ENCODE measurements at regions not wholly inside any gene's neighbourhood (a gene's known extent, or its start where the extent isn't known, plus 50 kb on each side); places are given as distances from the start of the nearest gene placed in this dataset.

DNA sequence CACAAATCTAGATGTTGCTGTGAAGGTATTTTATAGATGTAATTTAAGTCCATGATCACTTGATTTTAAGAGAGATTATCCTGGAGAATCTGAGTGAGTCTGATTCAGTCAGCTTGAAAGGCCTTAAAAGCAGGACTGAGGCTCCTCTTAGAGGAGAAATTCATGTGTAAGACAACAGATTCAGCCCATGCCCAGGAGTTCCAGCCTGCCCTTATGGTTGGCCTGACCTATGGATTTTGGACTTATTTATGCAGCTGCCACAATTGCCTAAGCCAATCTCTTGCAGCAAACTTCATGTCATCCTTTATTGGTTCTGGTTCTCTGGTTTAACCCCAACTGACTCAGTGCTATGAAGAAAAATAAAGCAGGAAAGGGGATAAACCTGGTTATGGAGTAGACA is 296.5 kb upstream of the RASGRP1 start:
- no peak for DNase-seq (ENCODE audit: low read depth)

DNA sequence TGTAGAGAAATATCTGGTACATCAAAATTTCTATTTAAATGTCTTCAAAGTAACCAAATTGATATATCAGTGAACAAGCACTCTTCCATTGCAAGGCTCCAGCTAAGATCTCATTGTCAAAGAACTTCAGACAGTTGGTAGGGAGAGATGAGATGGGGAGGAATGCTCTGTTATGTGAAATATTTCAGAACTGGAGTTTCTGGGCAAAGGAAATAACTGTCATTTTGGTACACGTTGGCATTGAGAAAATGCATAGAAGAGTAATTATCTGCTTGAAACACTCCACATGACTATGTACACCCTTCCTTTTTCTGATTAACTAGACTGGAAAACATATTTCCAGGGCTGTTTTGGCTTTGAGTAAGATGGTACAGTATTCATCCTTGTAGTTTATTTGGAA is 297.5 kb upstream of the RASGRP1 start:
- DNase-seq (ENCODE audit: low read depth), result no peak

DNA sequence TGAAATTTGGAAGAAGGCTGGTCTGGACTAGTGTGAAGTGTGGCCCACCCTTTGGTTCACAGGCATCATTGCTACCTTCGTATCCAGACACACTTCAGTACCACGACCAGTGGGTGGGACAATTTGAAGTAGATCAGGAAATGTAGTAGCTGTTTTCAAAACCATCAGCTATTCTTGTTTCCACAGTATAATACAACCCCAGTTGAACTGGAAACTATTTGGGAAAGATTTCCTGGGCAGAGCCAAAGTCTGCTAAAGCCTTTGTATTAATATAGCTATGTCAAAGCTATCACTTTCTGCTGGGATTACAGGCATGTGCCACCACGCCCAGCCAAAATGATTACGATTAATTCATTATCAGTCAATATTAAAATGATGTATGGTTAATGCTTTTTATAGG is 298.8 kb upstream of the RASGRP1 start:
- no peak for DNase-seq (ENCODE audit: low read depth)

DNA sequence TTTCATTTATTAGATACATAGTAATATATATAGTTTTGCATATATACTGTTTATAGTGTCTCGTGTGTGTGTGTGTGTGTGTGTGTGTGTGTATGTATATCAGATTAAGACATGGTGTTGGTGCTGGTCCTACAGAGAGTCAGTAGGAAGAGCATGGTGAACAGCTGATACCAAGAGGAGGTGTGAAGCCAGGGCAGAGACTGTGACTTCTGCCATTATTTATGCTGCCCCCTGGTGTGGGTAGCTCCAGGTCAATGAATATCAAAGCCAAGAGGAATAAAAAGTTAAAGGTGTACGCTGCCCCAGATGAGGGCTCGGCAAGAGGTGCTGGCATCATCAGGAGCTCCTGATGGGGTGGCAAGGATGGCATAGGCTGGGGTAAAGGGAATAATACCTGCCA is 299.5 kb upstream of the RASGRP1 start:
- no peak for DNase-seq (ENCODE audit: low read depth)

DNA sequence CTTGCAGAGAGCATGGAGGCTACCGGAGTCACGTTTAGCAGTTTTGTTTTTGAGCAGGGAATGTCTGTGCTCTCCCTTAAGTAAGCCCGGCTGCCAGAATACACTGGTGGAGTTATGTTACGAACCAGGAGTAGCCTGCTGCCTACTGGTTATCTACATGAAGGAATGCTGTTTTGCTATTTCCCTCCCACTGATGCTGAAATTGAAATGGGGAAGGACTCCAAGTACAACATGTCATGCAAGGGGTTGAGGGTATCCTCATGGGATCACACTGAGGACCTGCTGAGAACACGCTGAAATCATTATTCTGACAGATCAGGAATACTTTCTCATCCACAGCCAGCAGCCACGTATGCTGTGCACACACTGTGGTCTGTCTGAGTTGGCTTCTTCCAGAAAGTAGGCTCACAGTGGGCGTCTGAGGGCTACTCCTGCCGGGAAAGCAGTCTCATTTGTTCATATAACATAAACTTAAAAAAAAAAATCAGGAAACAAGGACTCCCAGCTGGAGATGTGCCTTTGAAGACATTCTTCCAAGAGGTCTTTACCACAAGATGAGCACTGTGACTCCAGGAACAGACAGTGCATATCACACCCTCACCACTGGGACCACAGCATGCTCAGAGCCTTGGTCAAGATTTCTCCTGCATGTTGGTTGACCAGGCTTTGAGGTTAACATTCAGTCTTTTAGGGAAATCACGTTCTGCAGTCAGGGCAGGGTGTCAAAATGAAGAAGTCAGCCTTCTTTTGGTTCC is 300.4 kb upstream of the RASGRP1 start:
- DNase-seq (ENCODE audit: low read depth), result no peak

DNA sequence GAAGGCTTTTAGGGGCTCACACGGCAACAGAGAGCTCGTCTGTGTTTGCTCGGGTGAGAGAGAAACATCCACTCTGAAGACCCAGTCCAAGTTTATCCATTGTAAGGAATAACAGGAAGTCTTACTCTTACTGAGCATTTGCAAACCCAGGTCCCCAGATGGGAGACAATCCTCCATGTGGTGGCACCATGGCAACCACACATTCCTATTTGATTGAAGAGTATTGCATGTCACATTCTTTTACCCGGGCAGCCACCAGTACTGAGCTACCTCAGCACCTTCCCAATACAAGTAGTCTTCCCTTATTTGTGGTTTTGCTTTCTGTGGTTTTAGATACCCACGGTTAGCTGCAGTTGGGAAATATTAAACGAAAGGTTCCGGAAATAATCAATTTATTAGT is 302.9 kb upstream of the RASGRP1 start:
- DNase-seq (ENCODE audit: low read depth), result no peak

DNA sequence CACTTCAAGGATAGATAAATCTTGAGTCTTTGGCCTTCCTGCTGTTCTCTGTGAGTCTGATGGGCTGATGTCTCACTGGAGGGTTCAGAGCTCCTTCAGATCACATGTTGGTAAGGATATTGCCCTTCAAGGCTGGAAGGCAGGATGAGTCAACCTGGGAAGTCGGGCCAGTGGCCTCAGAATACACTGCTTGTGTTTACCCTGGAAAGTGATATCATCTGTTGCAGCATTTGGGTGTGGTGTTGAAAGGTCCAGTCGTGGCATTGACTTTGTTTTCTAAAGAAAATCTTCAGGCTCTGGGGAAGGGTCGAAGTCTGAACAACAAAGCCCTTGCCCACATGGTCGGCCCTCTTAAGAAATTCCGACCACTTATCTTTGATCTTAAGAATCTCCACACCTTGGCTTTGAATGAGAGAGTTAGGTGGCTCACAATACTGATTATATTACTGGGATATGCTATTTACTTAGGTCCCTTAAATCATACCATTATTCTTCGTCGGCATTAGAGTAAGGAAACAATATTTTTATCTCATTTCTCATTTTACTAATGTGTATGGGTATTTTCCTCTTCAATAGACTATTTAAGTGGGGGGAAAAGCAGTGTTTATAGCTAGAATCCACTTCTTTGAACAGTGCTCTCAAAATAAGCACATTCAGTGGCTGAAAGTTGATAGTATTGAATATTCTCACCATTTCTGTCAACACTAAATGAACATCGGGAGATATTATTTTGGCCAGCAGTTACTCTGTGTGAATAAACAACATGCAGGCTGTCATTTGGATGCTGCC is 303.9 kb upstream of the RASGRP1 start:
- DNase-seq (ENCODE audit: low read depth), result no peak

DNA sequence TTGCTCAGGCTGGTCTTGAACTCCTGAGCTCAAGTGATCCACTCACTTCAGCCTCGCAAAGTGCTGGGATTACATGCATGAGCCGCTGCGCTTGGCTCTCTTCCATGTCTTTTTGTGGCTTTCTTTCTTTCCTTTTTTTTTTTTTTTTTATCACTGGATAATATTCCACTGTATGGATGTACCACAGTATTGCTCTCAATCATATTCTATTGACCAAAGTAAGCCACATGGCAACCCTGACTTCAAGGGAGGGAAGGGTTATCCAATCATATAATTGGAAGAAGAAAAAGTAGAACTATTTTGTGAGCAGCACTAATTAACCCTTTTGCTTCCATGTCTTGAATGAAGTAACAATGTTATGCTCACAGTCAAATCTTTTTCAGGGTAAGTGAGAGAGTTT is 307.0 kb upstream of the RASGRP1 start:
- no peak for DNase-seq (ENCODE audit: low read depth)

DNA sequence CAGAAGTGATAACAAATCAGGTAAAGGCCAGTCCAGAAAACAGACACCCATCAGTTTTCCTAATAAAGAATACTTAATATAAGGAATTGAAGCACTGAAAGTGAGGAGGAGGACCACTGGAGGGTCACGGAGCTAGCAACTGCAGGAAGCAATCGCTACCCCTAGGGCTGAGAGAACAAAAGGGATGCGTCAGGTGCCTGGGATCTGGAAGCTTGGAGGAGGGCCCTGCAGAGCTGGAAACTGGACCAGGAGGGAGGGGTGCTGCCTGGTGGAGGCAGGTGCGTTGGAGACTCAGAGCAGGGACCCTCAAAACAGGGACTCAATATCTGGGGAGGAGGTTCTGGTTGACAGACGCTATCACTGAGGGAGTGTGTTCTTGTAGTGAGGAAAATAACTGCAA is 308.1 kb upstream of the RASGRP1 start:
- DNase-seq (ENCODE audit: low read depth), result no peak

DNA sequence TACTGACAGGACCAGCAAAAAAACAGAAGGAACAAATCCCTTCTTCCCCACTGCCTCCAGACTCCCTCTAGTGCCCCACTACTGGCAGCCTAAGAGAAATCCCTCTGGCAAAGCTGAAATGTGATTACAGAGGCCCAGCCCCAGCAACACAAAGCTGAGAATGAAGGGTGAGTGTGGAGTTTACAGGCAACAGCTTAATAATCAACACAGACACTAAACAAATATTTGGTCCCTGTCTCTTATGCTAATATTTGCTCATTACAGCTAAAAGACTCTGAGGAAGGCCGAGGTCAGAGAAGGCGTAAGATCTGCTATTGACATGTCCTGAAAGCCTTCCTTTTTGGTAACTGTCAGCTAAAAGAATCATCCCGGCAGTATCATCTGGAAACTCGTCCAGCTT is 308.5 kb upstream of the RASGRP1 start:
- DNase-seq (ENCODE audit: low read depth), result no peak

DNA sequence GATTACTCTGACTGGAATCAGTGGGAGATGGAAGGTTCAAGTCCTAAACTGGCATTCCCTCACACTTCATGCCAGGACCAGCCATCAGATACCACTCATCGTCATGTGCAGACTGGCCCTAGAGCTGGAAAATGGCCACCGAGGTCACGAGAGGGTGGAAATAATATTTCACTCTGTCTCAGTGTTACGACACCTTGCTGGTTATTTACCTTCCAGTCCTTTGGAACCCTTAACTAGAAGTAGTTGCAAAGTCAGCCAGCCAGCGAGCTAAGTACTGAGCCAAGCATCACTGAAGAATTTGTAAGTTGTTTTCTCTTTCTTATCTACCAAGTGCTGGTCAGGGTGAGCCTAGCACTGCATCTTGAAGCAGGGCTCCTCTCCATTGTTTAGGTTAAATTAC is 309.9 kb upstream of the RASGRP1 start:
- DNase-seq (ENCODE audit: low read depth), result no peak

DNA sequence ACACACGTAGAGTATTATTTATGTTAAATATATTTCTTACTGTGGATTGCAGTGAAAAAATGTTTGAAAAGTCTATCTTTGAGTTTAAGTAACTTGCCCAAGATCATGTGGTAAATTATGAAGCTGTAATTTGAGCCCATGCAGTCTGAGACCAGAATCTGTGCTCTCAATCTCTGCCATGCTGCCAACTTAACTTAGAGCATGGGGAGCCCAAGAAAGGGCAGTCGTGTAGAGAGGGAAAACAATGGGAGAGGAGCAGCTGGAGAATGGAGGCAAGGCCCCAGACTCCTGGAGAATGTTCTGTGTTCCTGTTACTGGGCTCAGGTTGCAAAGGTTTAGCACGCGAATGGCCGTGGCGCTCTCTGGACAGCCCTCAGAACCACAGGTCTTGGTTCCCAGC is 311.6 kb upstream of the RASGRP1 start:
- DNase-seq (ENCODE audit: low read depth), result no peak

DNA sequence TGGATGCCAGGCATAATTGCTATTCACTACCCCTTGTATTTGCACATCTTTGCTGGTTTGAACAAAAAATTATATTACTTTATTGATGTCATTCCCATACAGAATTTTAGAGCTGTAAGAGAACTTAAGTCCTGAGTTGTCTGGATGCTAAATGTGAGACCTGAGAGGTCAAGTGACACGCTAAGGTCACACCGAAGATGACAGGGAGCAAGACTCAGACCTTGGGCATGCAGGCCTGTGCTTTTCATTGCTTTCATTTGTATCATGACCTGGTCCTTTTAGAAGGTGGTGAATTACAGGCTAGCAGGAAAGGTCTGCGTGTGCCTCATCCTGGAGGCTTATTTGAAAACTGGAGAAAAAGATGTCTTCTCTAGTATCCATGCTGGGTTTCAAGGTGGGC is 312.0 kb upstream of the RASGRP1 start:
- no peak for DNase-seq (ENCODE audit: low read depth)

DNA sequence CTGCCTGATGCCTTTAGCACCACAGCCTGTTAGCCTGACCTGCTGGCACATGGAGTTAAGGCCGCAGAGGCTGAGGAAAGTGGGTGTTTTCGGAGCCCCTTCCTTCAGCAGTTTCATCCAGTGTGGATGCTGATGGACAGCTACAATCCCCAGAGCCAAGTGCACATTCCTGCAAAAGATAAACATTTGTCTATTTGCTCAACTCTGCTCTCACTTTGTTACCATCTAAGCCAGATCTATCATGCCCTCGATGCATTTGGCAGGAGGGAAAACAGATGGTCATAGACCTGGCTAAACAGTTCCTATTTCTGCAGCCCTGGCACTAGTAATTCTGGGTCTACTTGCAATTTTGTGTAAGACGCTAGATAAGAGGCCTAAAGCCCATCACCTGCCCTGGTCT is 312.9 kb upstream of the RASGRP1 start:
- DNase-seq (ENCODE audit: low read depth), result no peak

DNA sequence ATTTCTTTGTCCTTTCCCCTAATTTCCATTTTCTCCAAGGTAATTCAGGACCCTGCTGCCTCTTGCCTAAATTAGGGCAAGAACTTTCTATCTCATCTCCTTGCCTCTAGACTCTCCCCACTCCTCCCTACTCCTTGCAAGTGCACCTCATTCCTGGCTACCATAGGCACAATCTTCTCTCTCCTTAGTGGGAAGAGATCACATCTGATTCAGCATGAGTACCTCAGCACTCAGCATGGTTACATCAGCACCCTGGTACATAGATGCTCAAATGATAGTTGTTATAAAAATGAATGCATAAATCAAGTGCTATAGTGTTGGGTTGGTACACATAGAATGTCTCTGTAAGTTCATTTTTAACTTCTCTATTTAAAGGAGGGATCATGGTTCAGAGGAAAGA is 313.4 kb upstream of the RASGRP1 start:
- no peak for DNase-seq (ENCODE audit: low read depth)

DNA sequence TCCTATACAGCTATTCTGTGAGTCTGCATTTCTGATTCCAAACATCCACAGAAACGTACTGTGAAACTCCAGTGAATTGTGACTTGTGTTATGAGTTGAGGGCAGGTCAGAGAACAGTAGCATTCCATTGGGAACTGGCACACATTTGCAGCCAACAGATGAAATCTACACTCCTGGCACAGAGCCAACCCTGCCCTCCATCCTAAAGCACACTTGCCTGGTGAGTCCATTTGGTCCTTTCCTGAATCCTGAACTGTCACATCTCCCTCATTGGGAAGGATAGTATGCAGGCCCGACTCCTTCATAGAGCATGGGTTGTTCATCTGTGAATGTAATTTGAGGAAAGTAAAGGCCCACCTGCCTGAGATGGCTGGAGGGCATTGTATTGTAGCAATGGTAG is 314.3 kb upstream of the RASGRP1 start:
- DNase-seq (ENCODE audit: low read depth), result no peak

DNA sequence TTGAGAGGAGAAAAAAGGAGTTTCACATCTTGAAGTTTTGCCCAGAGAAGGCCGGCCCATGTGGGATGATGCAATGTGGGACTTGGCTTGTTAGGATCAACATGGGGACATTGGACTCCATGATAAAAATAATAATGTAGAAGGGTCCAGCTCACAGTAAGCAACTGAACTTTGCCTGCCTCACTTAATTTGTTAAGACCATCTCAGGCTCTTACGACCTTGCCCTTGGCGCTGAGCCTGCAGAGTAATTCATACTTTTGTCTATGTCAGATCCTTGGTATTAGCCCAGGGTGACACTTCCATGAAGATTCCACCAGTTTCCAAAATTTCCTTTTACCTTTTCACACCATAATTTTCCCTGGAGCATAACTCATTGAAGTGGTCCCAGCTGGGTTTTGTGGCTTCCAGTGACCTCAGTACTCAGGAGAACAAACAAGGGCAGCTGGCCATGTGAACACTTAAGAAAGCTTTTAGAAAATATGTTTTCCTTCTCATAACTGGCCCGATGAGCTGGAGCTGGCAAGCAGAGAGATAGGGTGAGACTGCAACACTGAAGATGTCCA is 315.4 kb upstream of the RASGRP1 start:
- DNase-seq (ENCODE audit: low read depth), result no peak

DNA sequence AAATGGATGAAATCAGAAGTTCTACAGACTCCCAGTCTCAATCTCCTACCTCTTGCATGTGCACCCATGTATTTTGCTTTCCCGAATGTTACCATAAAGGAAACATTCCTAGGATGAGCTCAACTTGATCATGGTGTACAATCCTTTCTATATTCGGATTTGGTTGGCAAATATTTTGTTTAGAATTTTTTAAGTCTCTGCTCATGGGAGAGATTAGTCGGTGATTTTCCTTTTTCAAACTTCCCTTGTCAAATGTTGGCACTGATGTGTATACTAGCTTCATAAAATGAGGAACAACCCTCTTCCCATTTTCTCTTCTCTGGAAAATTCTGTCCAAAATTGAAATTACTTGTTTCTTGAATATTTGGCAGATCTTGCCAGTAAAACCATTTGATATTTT is 317.6 kb upstream of the RASGRP1 start:
- no peak for DNase-seq (ENCODE audit: low read depth)

DNA sequence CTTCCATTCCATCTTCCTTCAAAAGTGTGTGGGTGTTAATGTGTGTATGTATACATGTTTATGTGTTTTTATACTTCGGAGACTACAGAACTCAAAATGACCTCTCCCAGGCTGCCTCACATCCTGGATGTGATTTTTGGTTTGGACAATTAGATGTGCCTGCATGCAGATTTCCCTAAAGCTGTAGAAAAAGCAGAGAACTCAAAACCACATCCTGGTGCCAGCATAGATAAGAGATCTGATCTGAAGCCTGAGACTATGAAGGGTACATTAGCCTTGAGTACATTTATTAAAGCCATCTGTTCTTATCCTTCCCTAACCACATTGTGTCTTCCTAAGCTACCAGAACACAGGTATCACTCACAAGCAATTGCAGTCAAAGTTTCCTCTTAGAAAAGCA is 319.4 kb upstream of the RASGRP1 start:
- no peak for DNase-seq (ENCODE audit: low read depth)

DNA sequence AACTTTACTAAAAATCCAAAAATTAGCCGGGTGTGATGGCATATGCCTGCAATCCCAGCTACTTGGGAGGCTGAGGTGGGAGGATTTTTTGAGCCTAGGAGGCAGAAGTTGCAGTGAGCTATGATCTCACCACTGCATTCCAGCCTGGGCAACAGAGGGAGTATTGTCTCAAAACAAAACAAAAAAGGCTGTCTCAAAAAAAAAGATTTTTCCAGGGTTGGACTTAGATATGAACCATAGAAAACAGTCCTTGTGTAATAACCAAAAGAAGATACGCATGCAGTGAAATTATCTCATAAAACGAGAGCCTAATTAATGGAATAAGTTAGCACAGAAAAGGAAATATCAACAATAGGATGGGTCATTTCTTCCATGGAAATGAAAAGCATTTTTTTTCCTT is 320.4 kb upstream of the RASGRP1 start:
- no peak for DNase-seq (ENCODE audit: low read depth)

DNA sequence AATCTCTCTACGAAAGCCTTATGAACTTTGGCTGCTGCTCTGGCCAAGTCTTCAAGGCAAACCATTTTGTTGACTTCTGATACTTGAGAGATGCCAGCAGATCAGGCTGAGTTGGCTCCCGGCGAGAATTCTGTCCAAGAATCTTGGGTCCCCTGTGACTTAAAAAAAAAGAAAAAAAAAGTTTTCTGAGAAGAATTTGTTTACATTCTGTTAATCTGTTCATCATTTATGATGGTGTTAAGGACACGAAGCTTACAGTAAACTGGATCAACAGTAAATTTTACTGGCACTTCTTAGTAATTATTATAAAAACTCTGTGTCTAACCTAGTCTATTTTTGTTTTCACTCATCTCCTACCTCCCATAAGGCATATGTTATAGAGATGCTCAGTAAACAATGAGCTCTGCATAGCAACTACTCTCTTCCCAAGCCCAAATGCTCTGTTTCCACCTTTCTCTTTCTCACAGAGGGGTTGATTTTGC is 320.9 kb upstream of the RASGRP1 start:
- no peak for DNase-seq (ENCODE audit: low read depth)

DNA sequence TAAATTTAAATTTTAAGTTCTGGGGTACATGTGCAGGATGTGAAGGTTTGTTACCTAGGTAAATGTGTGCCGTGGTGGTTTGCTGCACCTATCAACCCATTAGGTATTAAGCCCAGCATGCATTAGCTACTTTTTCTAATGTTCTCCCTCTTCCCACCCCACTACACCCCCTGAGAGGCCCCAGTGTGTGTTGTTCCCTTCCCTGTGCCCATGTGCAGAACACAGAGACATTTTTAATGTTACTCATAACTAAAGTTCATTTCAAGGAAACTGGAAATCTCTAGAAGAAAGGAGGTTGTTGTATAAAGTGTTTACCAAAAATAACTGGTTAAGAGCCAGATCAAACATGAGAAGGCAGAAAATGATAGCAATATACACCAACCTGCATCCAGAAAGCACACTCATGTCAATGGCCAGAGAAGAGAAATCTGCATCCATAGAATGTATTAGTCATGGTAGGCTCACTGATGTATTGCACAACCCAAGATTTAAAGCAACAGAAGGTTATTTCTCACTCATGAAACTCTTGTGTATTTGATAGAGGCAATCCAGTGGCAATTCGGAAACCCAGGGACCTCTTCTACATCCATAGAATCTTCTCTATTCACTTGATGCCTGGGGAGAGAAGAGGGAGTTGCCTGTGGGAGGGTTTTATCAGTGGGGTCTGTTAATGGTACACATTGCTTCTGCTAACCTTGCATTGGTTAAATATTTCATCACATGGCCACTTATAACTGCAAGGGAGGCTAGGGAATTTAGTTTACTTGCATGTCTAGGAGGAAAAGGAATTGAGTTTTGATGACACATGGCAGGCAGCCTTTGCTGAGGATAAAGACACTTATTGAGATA is 321.9 kb upstream of the RASGRP1 start:
- DNase-seq (ENCODE audit: low read depth), result no peak
